BE2C (cell line): ENCODE measurements at regions not wholly inside any gene's neighbourhood (a gene's known extent, or its start where the extent isn't known, plus 50 kb on each side); places are given as distances from the start of the nearest gene placed in this dataset.

ENCODE experiments used
- DNase-seq: peaks from one replicate; pipeline ENCODE4 v3.0.0-alpha.2; 2020
- H3K27me3 ChIP-seq: fragments of 250-450 bp; sonication (Bioruptor Pico); 2 replicates; pipeline ENCODE4 v1.5.1; 2020; ENCODE audit warnings: mild to moderate bottlenecking
- H3K36me3 ChIP-seq: fragments of 250-450 bp; sonication (Bioruptor Pico); 2 replicates; pipeline ENCODE4 v1.5.1; 2020; ENCODE audit warnings: mild to moderate bottlenecking
- H3K4me1 ChIP-seq: fragments of 250-450 bp; sonication (Bioruptor Pico); 2 replicates; pipeline ENCODE4 v1.5.1; 2020
- H3K4me3 ChIP-seq: 2 replicates; pipeline ENCODE4 v1.5.1; 2011; ENCODE audit warnings: low read depth, low read length
- H3K9me3 ChIP-seq: fragments of 250-450 bp; sonication (Bioruptor Pico); 2 replicates; pipeline ENCODE4 v1.5.1; 2020
- CTCF ChIP-seq: IDR thresholded peaks from 2 replicates; pipeline ENCODE4 v1.5.1; 2012; ENCODE audit warnings: mild to moderate bottlenecking, low read depth, low read length

GRCh38 chr11:43580735-43581369, 99.7 kb upstream of the HSD17B12 start:
- peak; percentile 22 for DNase-seq
- H3K27me3 ChIP-seq: peaks cover 30% of the 10 kb centered on the region
- TF ChIP-seq CTCF: no peak
- H3K4me3 ChIP-seq: peak overlapping the region; percentile 56
- H3K9me3 ChIP-seq: no peaks in the 10 kb centered on the region
- no peaks in the 10 kb centered on the region for H3K36me3 ChIP-seq
- H3K4me1 ChIP-seq: no peaks in the 10 kb centered on the region

GRCh38 chr11:43581370-43582023, 99.0 kb upstream of the HSD17B12 start:
- peaks cover 30% of the 10 kb centered on the region for H3K27me3 ChIP-seq
- no peak for DNase-seq
- H3K4me1 ChIP-seq: no peaks in the 10 kb centered on the region
- no peak for TF ChIP-seq CTCF
- no peaks in the 10 kb centered on the region for H3K36me3 ChIP-seq
- H3K9me3 ChIP-seq: no peaks in the 10 kb centered on the region
- peak overlapping the region; percentile 56 for H3K4me3 ChIP-seq

GRCh38 chr11:43582024-43582862, 98.3 kb upstream of the HSD17B12 start:
- DNase-seq: no peak
- H3K4me1 ChIP-seq: no peaks in the 10 kb centered on the region
- no peaks in the 10 kb centered on the region for H3K9me3 ChIP-seq
- H3K36me3 ChIP-seq: no peaks in the 10 kb centered on the region
- peaks cover 30% of the 10 kb centered on the region for H3K27me3 ChIP-seq
- H3K4me3 ChIP-seq: no peak overlapping the region
- no peak for TF ChIP-seq CTCF

GRCh38 chr11:43582863-43583462, 97.6 kb upstream of the HSD17B12 start:
- no peak for DNase-seq
- Histone ChIP-seq H3K9me3 (no peaks in the 10 kb centered on the region), H3K4me1 (no peaks in the 10 kb centered on the region), H3K4me3 (no peak overlapping the region), H3K36me3 (no peaks in the 10 kb centered on the region), H3K27me3 (peaks cover 30% of the 10 kb centered on the region)
- no peak for TF ChIP-seq CTCF

GRCh38 chr11:43583548-43583947, 97.0 kb upstream of the HSD17B12 start:
- Histone ChIP-seq H3K36me3 (no peaks in the 10 kb centered on the region), H3K27me3 (peaks cover 27% of the 10 kb centered on the region), H3K4me3 (no peak overlapping the region), H3K4me1 (no peaks in the 10 kb centered on the region), H3K9me3 (no peaks in the 10 kb centered on the region)
- DNase-seq: no peak
- TF ChIP-seq CTCF: no peak
